ENCODE measurements at regions not wholly inside any gene's neighbourhood (a gene's known extent, or its start where the extent isn't known, plus 50 kb on each side); places are given as distances from the start of the nearest gene placed in this dataset.

GRCh38 chr7:22624781-22625180 is 102.2 kb upstream of the IL6 start (continued):
- no peak for TF ChIP-seq ATOH8 (CRISPR knock-in tag; IDR thresholded peaks at IDR 0.05; ENCODE audit: low read depth)

GRCh38 chr7:22622116-22622785 is 104.7 kb upstream of the IL6 start:
- no peak for FAIRE-seq
- H3K4me3 ChIP-seq = no peak overlapping the region
- H3K4me1 ChIP-seq = no peaks in the 10 kb centered on the region
- no peak for DNase-seq (ENCODE audit: low read depth in 1 of 2, low spot score in 1 of 2)
- H3K4me2 ChIP-seq = no peak overlapping the region
- WGBS (ENCODE audit: missing lambda C conversion rate) = 54% methylated on average over 4 of the region's 4 CpGs
- H3K27ac ChIP-seq = no peak overlapping the region
- POLR2A ChIA-PET = no interaction called here
- no peak for ATAC-seq
- CTCF ChIA-PET = interaction anchor here (1.8 kb wide), 1 partner anchor 62 kb away, joined by 5 read pairs; no protein-coding TSS in a partner anchor
- TF ChIP-seq SMC3 (IDR thresholded peaks at IDR 0.05) (no peak), BHLHE40 (IDR thresholded peaks at IDR 0.05; ENCODE audit: low read depth, low read length) (no peak), E2F6 (IDR thresholded peaks at IDR 0.05; ENCODE audit: borderline replicate concordance, low read depth) (no peak), CEBPB (IDR thresholded peaks at IDR 0.05) (no peak), NFE2L2 (conservative IDR thresholded peaks at IDR 0.05; ENCODE audit: low read length) (no peak), MAX (IDR thresholded peaks at IDR 0.05) (no peak), HMGXB4 (CRISPR knock-in tag; IDR thresholded peaks at IDR 0.05; ENCODE audit: borderline replicate concordance) (no peak), ELK1 (IDR thresholded peaks at IDR 0.05; ENCODE audit: low read depth, low read length) (no peak), CBX2 (IDR thresholded peaks at IDR 0.05; ENCODE audit: borderline replicate concordance, low read depth) (no peak), HES2 (IDR thresholded peaks at IDR 0.05) (no peak), JUNB (IDR thresholded peaks at IDR 0.05) (no peak), EHMT2 (IDR thresholded peaks at IDR 0.05; ENCODE audit: low read depth) (no peak), REST (IDR thresholded peaks at IDR 0.05) (no peak), NPAS2 (CRISPR knock-in tag; IDR thresholded peaks at IDR 0.05; ENCODE audit: borderline replicate concordance) (no peak), TFCP2L1 (CRISPR knock-in tag; IDR thresholded peaks at IDR 0.05) (no peak), FOSB (CRISPR knock-in tag; IDR thresholded peaks at IDR 0.05) (no peak), TP53 (CRISPR knock-in tag; IDR thresholded peaks at IDR 0.05) (no peak)
- H3K9me3 ChIP-seq = peaks cover 24% of the 10 kb centered on the region
